ENCODE measurements at regions not wholly inside any gene's neighbourhood (a gene's known extent, or its start where the extent isn't known, plus 50 kb on each side); places are given as distances from the start of the nearest gene placed in this dataset.
A peak's percentile ranks its signal among the peaks of the same experiment; 100 is the strongest.

GRCh38 chr3:46080124-46080968, 53.1 kb upstream of the XCR1 start:
- peaks cover 0 to 10% (median 0%) of the 10 kb centered on the region in 3 donors for H3K4me1 ChIP-seq
- no peak for TF ChIP-seq EP300 (IDR thresholded peaks at IDR 0.05)
- TF ChIP-seq POLR2A (IDR thresholded peaks at IDR 0.05), result no peak
- no peak for TF ChIP-seq CTCF (IDR thresholded peaks at IDR 0.05)
- TF ChIP-seq POLR2AphosphoS5 (IDR thresholded peaks at IDR 0.05), result no peak
- H3K4me3 ChIP-seq, result no peak overlapping the region
- 59 to 65% methylated on average over 4 to 5 of the region's 6 CpGs for WGBS, 2 donors (ENCODE audit: low coverage in 1 of 2)
- H3K27me3 ChIP-seq, result no peaks in the 10 kb centered on the region
- ATAC-seq, result no peak
- no peaks in the 10 kb centered on the region for H3K9me3 ChIP-seq
- H3K36me3 ChIP-seq, result no peaks in the 10 kb centered on the region
- H3K27ac ChIP-seq, result peak overlapping the region in 1 of 4 donors; percentile 6

GRCh38 chr3:46078712-46079400, 51.6 kb upstream of the XCR1 start:
- peak; percentile 94 for ATAC-seq
- Histone ChIP-seq H3K4me3 (no peak overlapping the region), H3K27me3 (no peaks in the 10 kb centered on the region), H3K9me3 (no peaks in the 10 kb centered on the region), H3K4me1 (peaks cover 0 to 10% (median 0%) of the 10 kb centered on the region in 3 donors), H3K27ac (no peak overlapping the region), H3K36me3 (no peaks in the 10 kb centered on the region)
- TF ChIP-seq POLR2AphosphoS5 (IDR thresholded peaks at IDR 0.05), result peak; percentile 39
- TF ChIP-seq CTCF (IDR thresholded peaks at IDR 0.05), result peak; percentile 96 to 99 (median 98)
- TF ChIP-seq POLR2A (IDR thresholded peaks at IDR 0.05), result no peak
- 5 to 11% methylated on average over 9 to 11 of the region's 11 CpGs for WGBS, 2 donors (ENCODE audit: low coverage in 1 of 2)

Data from gastroesophageal sphincter (tissue), 4 donors.